HG02642 (cell line): ENCODE measurements at regions not wholly inside any gene's neighbourhood (a gene's known extent, or its start where the extent isn't known, plus 50 kb on each side); places are given as distances from the start of the nearest gene placed in this dataset.

Experiments used
- ATAC-seq: cut with Tn5 transposase; IDR thresholded peaks from one replicate; pipeline ENCODE4 v1.9.1; 2021; ENCODE audit warnings: mild to moderate bottlenecking; ENCODE audit not compliant: unreplicated experiment, poor library complexity

- no peak for ATAC-seq
These were observed 459.1 kb downstream of the SOX9 start for GRCh38 chr17:72579990-72580320.

GRCh38 chr17:72580321-72581127, 459.7 kb downstream of the SOX9 start:
- ATAC-seq = no peak

GRCh38 chr17:72587156-72587555, 466.3 kb downstream of the SOX9 start:
- ATAC-seq = no peak

GRCh38 chr17:72587773-72588511, 467.1 kb downstream of the SOX9 start:
- no peak for ATAC-seq

DNA sequence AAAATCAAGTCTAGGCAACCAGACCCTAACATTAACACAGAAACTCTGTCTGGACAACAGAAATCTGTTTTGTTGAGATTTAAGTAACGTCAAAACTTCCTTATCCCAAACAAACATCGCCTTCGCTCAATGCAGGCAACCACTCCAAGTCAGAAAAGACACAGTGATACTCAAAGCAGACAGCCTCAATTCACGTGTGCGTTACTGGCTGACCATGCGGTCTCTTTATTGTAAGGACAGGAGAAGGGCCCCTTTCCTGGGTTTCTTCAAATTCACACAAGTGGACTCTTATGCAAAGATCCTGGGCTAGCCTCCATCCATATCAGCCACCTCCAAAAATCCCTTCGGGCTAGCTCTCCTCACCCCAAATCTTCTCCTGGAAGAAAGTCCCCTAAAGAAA, 467.7 kb downstream of the SOX9 start:
- no peak for ATAC-seq

GRCh38 chr17:72588961-72589360, 468.1 kb downstream of the SOX9 start:
- ATAC-seq = no peak

- no peak for ATAC-seq
These were observed 469.6 kb downstream of the SOX9 start for GRCh38 chr17:72590382-72590781.

DNA sequence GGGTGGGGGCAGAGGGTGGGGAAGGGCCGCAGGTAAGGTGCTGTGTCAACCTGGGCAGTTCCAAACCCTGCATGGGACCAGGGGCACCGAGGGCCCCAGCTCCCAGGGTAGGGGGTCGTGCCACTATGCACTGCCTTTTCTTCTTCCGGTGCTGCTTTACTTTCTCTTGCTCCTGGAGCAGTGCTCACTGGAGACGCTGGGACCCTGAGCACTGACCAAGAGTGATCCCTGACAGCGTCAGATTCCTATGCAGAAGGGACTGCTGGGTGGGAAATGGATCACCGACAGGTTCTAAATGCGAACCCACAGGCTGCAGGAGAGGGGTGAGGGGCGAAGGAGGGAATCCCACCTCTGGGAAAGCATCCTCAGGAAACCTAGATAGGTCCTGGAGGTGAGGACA, 470.1 kb downstream of the SOX9 start:
- ATAC-seq = no peak

GRCh38 chr17:72591289-72592241, 470.7 kb downstream of the SOX9 start:
- no peak for ATAC-seq

DNA sequence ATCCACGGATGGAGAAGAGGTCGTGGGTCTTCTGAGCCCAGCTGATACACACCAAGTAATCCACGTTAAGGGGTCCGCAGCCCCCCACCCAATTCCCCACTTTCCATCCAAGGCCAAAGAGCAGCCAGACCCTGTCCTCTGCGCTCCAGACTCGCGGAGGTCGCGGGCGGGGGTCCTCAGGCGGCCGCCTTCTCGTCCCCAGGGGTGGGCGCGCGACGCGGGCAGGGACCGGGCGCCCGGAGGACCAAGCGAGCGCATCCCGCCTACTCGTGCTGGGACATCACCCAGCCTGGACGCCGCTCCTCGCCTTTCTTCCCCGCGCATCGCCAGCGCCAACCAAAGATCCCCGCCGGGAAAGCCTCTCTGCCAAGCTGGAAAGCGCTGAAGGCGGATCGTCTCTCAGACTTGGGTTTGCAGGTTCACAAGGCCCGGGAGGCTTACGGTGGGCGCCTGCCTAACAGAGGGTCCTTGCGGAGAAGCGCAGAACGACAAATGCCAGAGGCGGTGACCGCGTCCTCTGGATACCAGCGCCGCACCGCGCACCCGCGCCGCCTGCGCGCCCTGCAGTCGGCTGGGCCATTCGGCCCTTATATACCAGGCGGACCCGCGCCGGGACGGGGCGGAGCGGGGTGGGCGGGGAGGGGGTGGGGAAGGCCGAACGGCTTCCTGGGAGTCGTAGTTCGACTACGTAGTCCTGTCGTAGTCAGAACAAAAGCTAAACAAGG, 471.6 kb downstream of the SOX9 start:
- peak; percentile 69 for ATAC-seq

- ATAC-seq = no peak
These were observed 472.1 kb downstream of the SOX9 start for GRCh38 chr17:72592967-72593325.

DNA sequence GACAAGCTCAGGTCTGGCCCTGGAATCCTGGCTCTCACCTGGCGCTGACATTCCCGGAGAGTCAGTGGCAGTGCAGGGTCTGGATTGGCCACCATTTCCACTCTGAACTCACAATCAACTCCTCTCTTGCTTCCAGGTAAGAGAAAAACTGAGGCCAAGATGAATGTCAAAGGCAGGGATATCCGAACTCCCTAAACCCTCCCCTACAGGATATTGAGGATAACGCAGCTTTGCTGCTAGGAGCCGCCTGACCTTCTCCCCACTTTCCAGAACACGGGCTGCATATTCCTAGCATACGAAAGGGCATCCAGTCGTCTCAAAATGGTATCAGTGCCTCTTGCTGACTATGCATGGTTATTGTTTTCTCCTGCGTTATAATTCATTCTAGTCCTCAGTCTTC, 473.4 kb downstream of the SOX9 start:
- ATAC-seq = no peak
